ENCODE measurements at regions not wholly inside any gene's neighbourhood (a gene's known extent, or its start where the extent isn't known, plus 50 kb on each side); places are given as distances from the start of the nearest gene placed in this dataset.

GRCh38 chr3:1037631-1038030 is 55.2 kb upstream of the CNTN6 start:
- no peak for TF ChIP-seq PHF8 (conservative IDR thresholded peaks at IDR 0.05; ENCODE audit: low read depth, low read length)
- TF ChIP-seq, protein P1, sequence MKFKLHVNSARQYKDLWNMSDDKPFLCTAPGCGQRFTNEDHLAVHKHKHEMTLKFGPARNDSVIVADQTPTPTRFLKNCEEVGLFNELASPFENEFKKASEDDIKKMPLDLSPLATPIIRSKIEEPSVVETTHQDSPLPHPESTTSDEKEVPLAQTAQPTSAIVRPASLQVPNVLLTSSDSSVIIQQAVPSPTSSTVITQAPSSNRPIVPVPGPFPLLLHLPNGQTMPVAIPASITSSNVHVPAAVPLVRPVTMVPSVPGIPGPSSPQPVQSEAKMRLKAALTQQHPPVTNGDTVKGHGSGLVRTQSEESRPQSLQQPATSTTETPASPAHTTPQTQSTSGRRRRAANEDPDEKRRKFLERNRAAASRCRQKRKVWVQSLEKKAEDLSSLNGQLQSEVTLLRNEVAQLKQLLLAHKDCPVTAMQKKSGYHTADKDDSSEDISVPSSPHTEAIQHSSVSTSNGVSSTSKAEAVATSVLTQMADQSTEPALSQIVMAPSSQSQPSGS (IDR thresholded peaks at IDR 0.05; ENCODE audit: low read length), result no peak
- TF ChIP-seq, protein P2, sequence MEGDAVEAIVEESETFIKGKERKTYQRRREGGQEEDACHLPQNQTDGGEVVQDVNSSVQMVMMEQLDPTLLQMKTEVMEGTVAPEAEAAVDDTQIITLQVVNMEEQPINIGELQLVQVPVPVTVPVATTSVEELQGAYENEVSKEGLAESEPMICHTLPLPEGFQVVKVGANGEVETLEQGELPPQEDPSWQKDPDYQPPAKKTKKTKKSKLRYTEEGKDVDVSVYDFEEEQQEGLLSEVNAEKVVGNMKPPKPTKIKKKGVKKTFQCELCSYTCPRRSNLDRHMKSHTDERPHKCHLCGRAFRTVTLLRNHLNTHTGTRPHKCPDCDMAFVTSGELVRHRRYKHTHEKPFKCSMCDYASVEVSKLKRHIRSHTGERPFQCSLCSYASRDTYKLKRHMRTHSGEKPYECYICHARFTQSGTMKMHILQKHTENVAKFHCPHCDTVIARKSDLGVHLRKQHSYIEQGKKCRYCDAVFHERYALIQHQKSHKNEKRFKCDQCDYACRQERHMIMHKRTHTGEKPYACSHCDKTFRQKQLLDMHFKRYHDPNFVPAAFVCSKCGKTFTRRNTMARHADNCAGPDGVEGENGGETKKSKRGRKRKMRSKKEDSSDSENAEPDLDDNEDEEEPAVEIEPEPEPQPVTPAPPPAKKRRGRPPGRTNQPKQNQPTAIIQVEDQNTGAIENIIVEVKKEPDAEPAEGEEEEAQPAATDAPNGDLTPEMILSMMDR (IDR thresholded peaks at IDR 0.05; ENCODE audit: control extremely low read depth in 1 of 3, insufficient read depth in 1 of 3, low read depth in 1 of 3, low read length in 3 of 3), result no peak
- TF ChIP-seq USF2 (IDR thresholded peaks at IDR 0.05; ENCODE audit: low read length), result no peak
- TF ChIP-seq E2F6 (IDR thresholded peaks at IDR 0.05), result no peak

Measured in H1 (cell line).